SU-DHL-6 (cell line): ENCODE measurements at regions not wholly inside any gene's neighbourhood (a gene's known extent, or its start where the extent isn't known, plus 50 kb on each side); places are given as distances from the start of the nearest gene placed in this dataset.

Experiments
- H2AFZ ChIP-seq: fragments of 200-600 bp; sonication (generic); 2 replicates; pipeline ENCODE4 v1.6.1; 2014; ENCODE audit warnings: low read depth, mild to moderate bottlenecking, moderate library complexity, mixed read lengths, antibody characterized with exemption, low read length; ENCODE audit not compliant: severe bottlenecking
- H3F3A ChIP-seq: fragments of 200-600 bp; shearing (Covaris generic); 2 replicates; pipeline ENCODE4 v1.6.0; 2016; ENCODE audit warnings: antibody characterized with exemption, mild to moderate bottlenecking; ENCODE audit not compliant: insufficient read depth
- H3K27ac ChIP-seq: fragments of 200-600 bp; sonication (generic); 2 replicates; pipeline ENCODE4 v1.5.1; 2016; ENCODE audit warnings: low read depth, mild to moderate bottlenecking, low read length, moderate library complexity, mixed read lengths
- H3K27me3 ChIP-seq: fragments of 200-600 bp; sonication (generic), shearing (Covaris generic); 2 replicates; pipeline ENCODE4 v1.6.0; 2014; ENCODE audit warnings: mild to moderate bottlenecking, low read length
- H3K36me3 ChIP-seq: fragments of 200-600 bp; sonication (generic); 2 replicates; pipeline ENCODE4 v1.6.1; 2014; ENCODE audit warnings: mild to moderate bottlenecking, low read length, mixed read lengths
- H3K4me2 ChIP-seq: fragments of 300-600, 200-600 bp; shearing (Covaris generic), sonication (generic); 2 replicates; pipeline ENCODE4 v1.6.0; 2014; ENCODE audit warnings: low read length, low read depth, mild to moderate bottlenecking; ENCODE audit not compliant: poor library complexity, severe bottlenecking
- H3K4me3 ChIP-seq: fragments of 200-600 bp; sonication (generic); 2 replicates; pipeline ENCODE4 v1.5.1; 2014; ENCODE audit warnings: antibody characterized with exemption, low read length, mild to moderate bottlenecking, mixed read lengths; ENCODE audit not compliant: insufficient read depth, poor library complexity, severe bottlenecking
- H3K79me2 ChIP-seq: fragments of 200-600 bp; sonication (generic); 2 replicates; pipeline ENCODE4 v1.6.1; 2014; ENCODE audit warnings: mild to moderate bottlenecking, low read length, moderate library complexity; ENCODE audit not compliant: insufficient read depth
- H3K9ac ChIP-seq: fragments of 200-600 bp; sonication (generic); 2 replicates; pipeline ENCODE4 v1.7.0; 2014; ENCODE audit warnings: mild to moderate bottlenecking, low read length
- H3K9me2 ChIP-seq: fragments of 200-600 bp; sonication (generic); replicated peaks from 2 replicates; pipeline ENCODE4 v1.6.1; 2014; ENCODE audit warnings: low read length; ENCODE audit not compliant: insufficient read depth
- H3K9me3 ChIP-seq: fragments of 200-600 bp; sonication (generic); 2 replicates; pipeline ENCODE4 v1.6.1; 2014; ENCODE audit warnings: low read length, mixed read lengths; ENCODE audit not compliant: insufficient read depth
- H4K20me1 ChIP-seq: fragments of 200-600 bp; sonication (generic); 2 replicates; pipeline ENCODE4 v1.6.1; 2014; ENCODE audit warnings: low read depth, mild to moderate bottlenecking, antibody characterized with exemption, low read length, moderate library complexity, mixed read lengths
- CTCF ChIP-seq: fragments of 200-600 bp; sonication (generic); IDR thresholded peaks from one replicate; pipeline ENCODE4 v1.5.1; 2017; ENCODE audit warnings: antibody characterized with exemption, mild to moderate bottlenecking, low read length, moderate library complexity; ENCODE audit not compliant: insufficient read depth, poor library complexity, severe bottlenecking
- EZH2phosphoT487 ChIP-seq: fragments of 200-600 bp; sonication (generic), shearing (Covaris generic); conservative IDR thresholded peaks from 2 replicates; pipeline ENCODE4 v1.6.1; 2018; ENCODE audit warnings: mild to moderate bottlenecking, antibody characterized with exemption, low read length, moderate library complexity, mixed read lengths

GRCh38 chr17:53133876-53134275 is 688.9 kb upstream of the KIF2B start:
- Histone ChIP-seq H3K9ac (no peak overlapping the region), H3K27me3 (no peaks in the 10 kb centered on the region; the same call in 1 of the 2 replicates), H3K9me2 (no peaks in the 10 kb centered on the region), H3F3A (no peaks in the 10 kb centered on the region), H3K9me3 (0 out of 2 replicates have a peak, but pooled peaks cover 3% of the 10 kb centered on the region), H2AFZ (no peak overlapping the region), H3K27ac (no peak overlapping the region), H3K79me2 (no peaks in the 10 kb centered on the region), H3K4me2 (no peak overlapping the region), H3K36me3 (no peaks in the 10 kb centered on the region), H4K20me1 (no peaks in the 10 kb centered on the region), H3K4me3 (no peak overlapping the region)
- TF ChIP-seq CTCF: no peak
- no peak for TF ChIP-seq EZH2phosphoT487

GRCh38 chr17:53129863-53130262 is 692.9 kb upstream of the KIF2B start:
- Histone ChIP-seq H3K36me3 (no peaks in the 10 kb centered on the region), H2AFZ (no peak overlapping the region), H4K20me1 (no peaks in the 10 kb centered on the region), H3K4me2 (no peak overlapping the region), H3K9ac (no peak overlapping the region), H3K4me3 (no peak overlapping the region), H3K27me3 (no peaks in the 10 kb centered on the region; the same call in 1 of the 2 replicates), H3K9me2 (no peaks in the 10 kb centered on the region), H3K27ac (no peak overlapping the region), H3K79me2 (no peaks in the 10 kb centered on the region), H3F3A (no peaks in the 10 kb centered on the region), H3K9me3 (0 out of 2 replicates have a peak, but pooled peaks cover 3% of the 10 kb centered on the region)
- no peak for TF ChIP-seq CTCF
- no peak for TF ChIP-seq EZH2phosphoT487

- no peak overlapping the region for H2AFZ ChIP-seq
- no peak overlapping the region for H3K4me2 ChIP-seq
- H3K27me3 ChIP-seq: no peaks in the 10 kb centered on the region
- H3K79me2 ChIP-seq: no peaks in the 10 kb centered on the region
- no peak overlapping the region for H3K4me3 ChIP-seq
- no peaks in the 10 kb centered on the region for H3K9me2 ChIP-seq
- TF ChIP-seq CTCF (no peak), EZH2phosphoT487 (no peak)
- no peaks in the 10 kb centered on the region for H4K20me1 ChIP-seq
- no peak overlapping the region for H3K9ac ChIP-seq
- no peaks in the 10 kb centered on the region for H3K36me3 ChIP-seq
- H3F3A ChIP-seq: no peaks in the 10 kb centered on the region
- 0 out of 2 replicates have a peak, but pooled peaks cover 2% of the 10 kb centered on the region for H3K9me3 ChIP-seq
- no peak overlapping the region for H3K27ac ChIP-seq
These were observed 695.4 kb upstream of the KIF2B start for GRCh38 chr17:53127331-53127730.
